HEK293 (cell line): ENCODE measurements at regions not wholly inside any gene's neighbourhood (a gene's known extent, or its start where the extent isn't known, plus 50 kb on each side); places are given as distances from the start of the nearest gene placed in this dataset.
"Not testable (repeated sequence)": the region's sequence is repeated elsewhere in the genome, so short reads cannot be mapped to it uniquely, and the experiment has no call there.

Experiments used
- CTCF ChIA-PET: fragments of 350-600 bp; formaldehyde crosslinking; extraction: SDS; loops from one replicate; lab custom pipeline; 2021; ENCODE audit warnings: antibody characterized with exemption; lab: Yijun Ruan, JAX
- POLR2A ChIA-PET: fragments of 300-600 bp; formaldehyde crosslinking; extraction: SDS; loops from one replicate; lab custom pipeline; 2020; ENCODE audit warnings: antibody characterized with exemption, inconsistent platforms; lab: Yijun Ruan, JAX
- H3K27ac ChIP-seq: fragments of 200-500 bp; sonication (Bioruptor generic); 2 replicates; pipeline ENCODE4 v1.5.1; 2014; ENCODE audit warnings: low read depth, low read length, control low read depth, inconsistent platforms; ENCODE audit errors: extremely low read depth
- H3K36me3 ChIP-seq, 2 experiments: fragments of 200-500 bp in 1 of 2; sonication (Bioruptor generic) in 1 of 2; 1 replicate in 1 of 2; 2 replicates in 1 of 2; pipeline ENCODE4 v1.5.1; 2014 to 2017; ENCODE audit warnings: inconsistent platforms in 2 of 2, low read length in 2 of 2; ENCODE audit not compliant: control insufficient read depth in 2 of 2, insufficient read depth in 1 of 2
- H3K4me1 ChIP-seq: fragments of 200-500 bp; sonication (Bioruptor generic); 2 replicates; pipeline ENCODE4 v1.5.1; 2014; ENCODE audit warnings: mild to moderate bottlenecking, low read length, inconsistent platforms; ENCODE audit not compliant: control insufficient read depth, insufficient read depth
- H3K4me3 ChIP-seq: 2 replicates; pipeline ENCODE4 v1.5.1; 2011; ENCODE audit warnings: low read depth, mild to moderate bottlenecking, control low read depth, low read length, moderate library complexity
- H3K9me3 ChIP-seq: fragments of 200-500 bp; sonication (Bioruptor generic); 2 replicates; pipeline ENCODE4 v1.5.1; 2014; ENCODE audit warnings: low read depth, low read length, inconsistent platforms; ENCODE audit not compliant: control insufficient read depth, insufficient read depth
- OSR2 ChIP-seq: fragments of 450-650 bp; formaldehyde crosslinking; IDR thresholded peaks from 2 replicates; pipeline ENCODE4 v1.5.1; 2016; ENCODE audit warnings: missing biosample characterization, missing genetic modification characterization
- PRDM1 ChIP-seq: fragments of 450-650 bp; formaldehyde crosslinking; IDR thresholded peaks from 2 replicates; pipeline ENCODE4; 2016; ENCODE audit warnings: missing biosample characterization, missing genetic modification characterization
- SCRT2 ChIP-seq: fragments of 450-650 bp; formaldehyde crosslinking; IDR thresholded peaks from 2 replicates; pipeline ENCODE4 v1.5.1; 2016; ENCODE audit warnings: missing biosample characterization, missing genetic modification characterization
- SP3 ChIP-seq: fragments of 450-650 bp; formaldehyde crosslinking; IDR thresholded peaks from 2 replicates; pipeline ENCODE4 v1.5.1; 2016; ENCODE audit warnings: missing biosample characterization, missing genetic modification characterization
- ZEB2 ChIP-seq: fragments of 450-650 bp; formaldehyde crosslinking; IDR thresholded peaks from 2 replicates; pipeline ENCODE4 v1.5.1; 2016; ENCODE audit warnings: missing biosample characterization, missing genetic modification characterization
- ZNF24 ChIP-seq: fragments of 450-650 bp; formaldehyde crosslinking; IDR thresholded peaks from 2 replicates; pipeline ENCODE4 v1.5.1; 2016; ENCODE audit warnings: missing biosample characterization, missing genetic modification characterization
- ZNF248 ChIP-seq: fragments of 450-650 bp; formaldehyde crosslinking; IDR thresholded peaks from 2 replicates; pipeline ENCODE4 v1.5.1; 2017; ENCODE audit warnings: missing biosample characterization, missing genetic modification characterization
- ZNF324 ChIP-seq: fragments of 450-650 bp; formaldehyde crosslinking; IDR thresholded peaks from 2 replicates; pipeline ENCODE4 v1.5.1; 2016; ENCODE audit warnings: missing biosample characterization, missing genetic modification characterization
- ZNF366 ChIP-seq: fragments of 450-650 bp; formaldehyde crosslinking; conservative IDR thresholded peaks from 2 replicates; pipeline ENCODE4 v1.5.1; 2016; ENCODE audit warnings: missing biosample characterization, missing genetic modification characterization
- ZNF394 ChIP-seq: fragments of 450-650 bp; formaldehyde crosslinking; IDR thresholded peaks from 2 replicates; pipeline ENCODE4 v1.5.1; 2016; ENCODE audit warnings: missing biosample characterization, missing genetic modification characterization, mild to moderate bottlenecking, moderate library complexity, borderline replicate concordance
- ZNF629 ChIP-seq: fragments of 450-650 bp; formaldehyde crosslinking; IDR thresholded peaks from 2 replicates; pipeline ENCODE4 v1.5.1; 2017; ENCODE audit warnings: missing biosample characterization, missing genetic modification characterization
- ZNF670 ChIP-seq: fragments of 450-650 bp; formaldehyde crosslinking; IDR thresholded peaks from 2 replicates; pipeline ENCODE4 v1.5.1; 2016; ENCODE audit warnings: missing biosample characterization, missing genetic modification characterization, low read depth
- TF ChIP-seq, protein P1 (sequence below): fragments of 450-650 bp; formaldehyde crosslinking; IDR thresholded peaks from 2 replicates; pipeline ENCODE4 v1.5.1; 2016; ENCODE audit warnings: missing biosample characterization, missing genetic modification characterization
- TF ChIP-seq, protein P2 (sequence below): fragments of 450-650 bp; formaldehyde crosslinking; IDR thresholded peaks from 2 replicates; pipeline ENCODE4 v1.5.1; 2016; ENCODE audit warnings: missing biosample characterization, missing genetic modification characterization, low read depth
- TF ChIP-seq, protein P3 (sequence below): fragments of 450-650 bp; formaldehyde crosslinking; IDR thresholded peaks from 2 replicates; pipeline ENCODE4 v1.5.1; 2016; ENCODE audit warnings: missing biosample characterization, missing genetic modification characterization
- TF ChIP-seq, protein P4 (sequence below): fragments of 450-650 bp; formaldehyde crosslinking; IDR thresholded peaks from 2 replicates; pipeline ENCODE4 v1.5.1; 2016; ENCODE audit warnings: missing biosample characterization, missing genetic modification characterization
- TF ChIP-seq, protein P5 (sequence below): fragments of 450-650 bp; formaldehyde crosslinking; IDR thresholded peaks from 2 replicates; pipeline ENCODE4 v1.5.1; 2016; ENCODE audit warnings: missing biosample characterization, missing genetic modification characterization
- TF ChIP-seq, protein P6 (sequence below): fragments of 450-650 bp; formaldehyde crosslinking; IDR thresholded peaks from 2 replicates; pipeline ENCODE4 v1.5.1; 2016; ENCODE audit warnings: missing biosample characterization, missing genetic modification characterization

DNA sequence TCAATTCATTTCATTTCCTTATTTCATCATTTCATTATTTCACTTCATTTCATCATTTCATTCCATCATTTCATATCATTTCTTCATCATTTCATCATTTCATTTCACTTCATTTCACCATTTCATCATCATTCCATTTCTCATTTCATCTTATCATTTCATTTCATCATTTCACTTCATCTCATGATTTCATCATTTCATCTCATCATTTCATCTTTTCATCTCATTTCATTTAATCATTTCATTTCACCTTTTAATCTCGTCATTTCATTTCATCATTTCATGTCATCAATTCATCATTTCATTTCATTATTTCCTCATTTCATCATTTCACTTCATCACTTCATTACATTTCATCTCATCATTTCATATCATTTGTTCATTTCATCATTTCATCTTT lies 177.4 kb downstream of the ZNF92 start:
- TF ChIP-seq, protein P1, sequence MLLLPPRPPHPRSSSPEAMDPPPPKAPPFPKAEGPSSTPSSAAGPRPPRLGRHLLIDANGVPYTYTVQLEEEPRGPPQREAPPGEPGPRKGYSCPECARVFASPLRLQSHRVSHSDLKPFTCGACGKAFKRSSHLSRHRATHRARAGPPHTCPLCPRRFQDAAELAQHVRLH = peak; percentile 74
- TF ChIP-seq ZEB2 (0 out of 2 replicates have a peak, but pooled peaks have one; percentile 34), ZNF248 (0 out of 2 replicates have a peak, but pooled peaks have one; percentile 16), ZNF324 (tag by site-specific recombination) (peak; percentile 83; the same call in 1 of the 2 replicates), ZNF24 (peak; percentile 96), ZNF366 (tag by site-specific recombination) (peak; percentile 95), PRDM1 (tag by site-specific recombination) (peak; percentile 88), ZNF670 (tag by site-specific recombination) (0 out of 2 replicates have a peak, but pooled peaks have one; percentile 58)
- TF ChIP-seq, protein P2, sequence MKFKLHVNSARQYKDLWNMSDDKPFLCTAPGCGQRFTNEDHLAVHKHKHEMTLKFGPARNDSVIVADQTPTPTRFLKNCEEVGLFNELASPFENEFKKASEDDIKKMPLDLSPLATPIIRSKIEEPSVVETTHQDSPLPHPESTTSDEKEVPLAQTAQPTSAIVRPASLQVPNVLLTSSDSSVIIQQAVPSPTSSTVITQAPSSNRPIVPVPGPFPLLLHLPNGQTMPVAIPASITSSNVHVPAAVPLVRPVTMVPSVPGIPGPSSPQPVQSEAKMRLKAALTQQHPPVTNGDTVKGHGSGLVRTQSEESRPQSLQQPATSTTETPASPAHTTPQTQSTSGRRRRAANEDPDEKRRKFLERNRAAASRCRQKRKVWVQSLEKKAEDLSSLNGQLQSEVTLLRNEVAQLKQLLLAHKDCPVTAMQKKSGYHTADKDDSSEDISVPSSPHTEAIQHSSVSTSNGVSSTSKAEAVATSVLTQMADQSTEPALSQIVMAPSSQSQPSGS = peak; percentile 88
- TF ChIP-seq, all 188 proteins: peak for 9; not testable (repeated sequence) for 179
- H3K4me1 ChIP-seq, CTCF ChIA-PET, H3K27ac ChIP-seq, POLR2A ChIA-PET, H3K36me3 ChIP-seq, H3K4me3 ChIP-seq, H3K9me3 ChIP-seq: not testable (repeated sequence)

DNA sequence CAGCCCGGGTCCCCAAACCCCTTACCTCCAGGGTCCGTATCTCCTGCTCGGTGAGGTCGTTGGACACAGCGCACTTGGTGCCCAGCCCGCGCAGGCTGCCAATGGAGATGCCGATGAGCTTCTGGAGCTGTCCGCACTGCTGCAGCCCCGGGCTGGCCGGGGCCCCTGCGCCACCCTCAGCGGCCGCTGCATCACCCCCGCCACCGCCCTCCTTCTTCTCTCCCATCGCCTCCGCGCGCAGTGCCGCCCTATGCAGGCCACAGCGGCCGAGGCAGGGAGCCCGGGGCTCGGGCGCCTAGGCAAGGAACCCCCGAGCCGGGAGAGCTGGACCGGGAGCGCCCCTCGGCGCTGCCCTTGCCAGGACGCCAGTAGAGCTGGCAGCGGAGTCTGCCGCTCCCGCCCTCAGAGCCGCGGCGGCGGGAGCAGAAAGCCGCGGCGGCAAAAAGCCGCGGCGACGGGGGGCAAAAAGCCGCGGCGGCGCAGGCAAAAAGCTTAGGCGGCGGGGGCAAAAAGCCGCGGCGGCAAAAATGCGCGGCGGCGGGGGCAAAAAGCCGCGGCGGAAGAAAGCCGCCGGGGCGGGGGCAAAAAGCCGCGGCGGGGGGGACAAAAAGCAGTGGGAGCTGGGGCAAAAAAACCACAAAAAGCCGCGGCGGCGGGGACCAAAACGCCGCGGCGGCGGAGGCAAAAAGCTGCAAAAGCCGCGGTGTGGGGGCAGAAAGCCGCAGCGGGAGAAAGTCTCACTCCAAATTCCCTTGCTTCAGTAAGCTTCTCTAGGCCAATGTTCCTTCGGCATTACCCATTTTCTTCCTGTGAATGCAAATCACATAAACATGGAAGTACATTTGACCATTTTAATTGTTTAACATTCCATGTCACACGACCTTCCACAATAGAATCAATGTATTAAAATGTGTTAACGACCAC lies 181.2 kb downstream of the ZNF92 start:
- CTCF ChIA-PET, H3K27ac ChIP-seq, H3K4me3 ChIP-seq, H3K4me1 ChIP-seq, POLR2A ChIA-PET, H3K9me3 ChIP-seq, H3K36me3 ChIP-seq: not testable (repeated sequence)

DNA sequence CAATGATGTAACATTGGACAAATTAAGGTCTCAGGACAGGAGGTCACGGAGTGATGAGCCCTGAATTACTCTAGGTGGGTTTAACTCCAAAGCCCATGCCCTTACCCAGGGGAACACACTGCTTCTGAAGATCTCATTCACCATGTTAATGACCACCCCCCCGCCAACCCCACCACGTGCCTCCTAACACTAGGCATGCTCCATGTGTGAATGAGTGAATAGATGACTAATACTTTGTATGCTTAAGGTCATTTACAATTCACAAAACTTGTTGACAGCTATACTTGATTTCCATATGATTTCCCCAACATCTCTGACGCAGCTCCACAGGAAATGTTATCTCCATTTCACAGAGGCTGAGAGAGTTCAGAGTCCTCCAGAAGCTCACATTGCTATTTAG lies 184.9 kb downstream of the ZNF92 start:
- H3K27ac ChIP-seq, H3K36me3 ChIP-seq, H3K4me3 ChIP-seq, POLR2A ChIA-PET, H3K9me3 ChIP-seq, H3K4me1 ChIP-seq, CTCF ChIA-PET: not testable (repeated sequence)
- TF ChIP-seq, protein P3, sequence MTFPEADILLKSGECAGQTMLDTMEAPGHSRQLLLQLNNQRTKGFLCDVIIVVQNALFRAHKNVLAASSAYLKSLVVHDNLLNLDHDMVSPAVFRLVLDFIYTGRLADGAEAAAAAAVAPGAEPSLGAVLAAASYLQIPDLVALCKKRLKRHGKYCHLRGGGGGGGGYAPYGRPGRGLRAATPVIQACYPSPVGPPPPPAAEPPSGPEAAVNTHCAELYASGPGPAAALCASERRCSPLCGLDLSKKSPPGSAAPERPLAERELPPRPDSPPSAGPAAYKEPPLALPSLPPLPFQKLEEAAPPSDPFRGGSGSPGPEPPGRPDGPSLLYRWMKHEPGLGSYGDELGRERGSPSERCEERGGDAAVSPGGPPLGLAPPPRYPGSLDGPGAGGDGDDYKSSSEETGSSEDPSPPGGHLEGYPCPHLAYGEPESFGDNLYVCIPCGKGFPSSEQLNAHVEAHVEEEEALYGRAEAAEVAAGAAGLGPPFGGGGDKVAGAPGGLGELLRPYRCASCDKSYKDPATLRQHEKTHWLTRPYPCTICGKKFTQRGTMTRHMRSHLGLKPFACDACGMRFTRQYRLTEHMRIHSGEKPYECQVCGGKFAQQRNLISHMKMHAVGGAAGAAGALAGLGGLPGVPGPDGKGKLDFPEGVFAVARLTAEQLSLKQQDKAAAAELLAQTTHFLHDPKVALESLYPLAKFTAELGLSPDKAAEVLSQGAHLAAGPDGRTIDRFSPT = 0 out of 2 replicates have a peak, but pooled peaks have one; percentile 65
- TF ChIP-seq SCRT2 (tag by site-specific recombination) = 0 out of 2 replicates have a peak, but pooled peaks have one; percentile 41
- peak; percentile 88 for TF ChIP-seq ZNF629 (tag by site-specific recombination)
- TF ChIP-seq ZNF24 = peak; percentile 57; the same call in 1 of the 2 replicates
- TF ChIP-seq ZNF366 (tag by site-specific recombination) = peak; percentile 39; the same call in 1 of the 2 replicates
- TF ChIP-seq, protein P4, sequence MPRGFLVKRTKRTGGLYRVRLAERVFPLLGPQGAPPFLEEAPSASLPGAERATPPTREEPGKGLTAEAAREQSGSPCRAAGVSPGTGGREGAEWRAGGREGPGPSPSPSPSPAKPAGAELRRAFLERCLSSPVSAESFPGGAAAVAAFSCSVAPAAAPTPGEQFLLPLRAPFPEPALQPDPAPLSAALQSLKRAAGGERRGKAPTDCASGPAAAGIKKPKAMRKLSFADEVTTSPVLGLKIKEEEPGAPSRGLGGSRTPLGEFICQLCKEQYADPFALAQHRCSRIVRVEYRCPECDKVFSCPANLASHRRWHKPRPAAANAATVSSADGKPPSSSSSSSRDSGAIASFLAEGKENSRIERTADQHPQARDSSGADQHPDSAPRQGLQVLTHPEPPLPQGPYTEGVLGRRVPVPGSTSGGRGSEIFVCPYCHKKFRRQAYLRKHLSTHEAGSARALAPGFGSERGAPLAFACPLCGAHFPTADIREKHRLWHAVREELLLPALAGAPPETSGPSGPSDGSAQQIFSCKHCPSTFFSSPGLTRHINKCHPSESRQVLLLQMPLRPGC = peak; percentile 45; the same call in 1 of the 2 replicates
- TF ChIP-seq, protein P5, sequence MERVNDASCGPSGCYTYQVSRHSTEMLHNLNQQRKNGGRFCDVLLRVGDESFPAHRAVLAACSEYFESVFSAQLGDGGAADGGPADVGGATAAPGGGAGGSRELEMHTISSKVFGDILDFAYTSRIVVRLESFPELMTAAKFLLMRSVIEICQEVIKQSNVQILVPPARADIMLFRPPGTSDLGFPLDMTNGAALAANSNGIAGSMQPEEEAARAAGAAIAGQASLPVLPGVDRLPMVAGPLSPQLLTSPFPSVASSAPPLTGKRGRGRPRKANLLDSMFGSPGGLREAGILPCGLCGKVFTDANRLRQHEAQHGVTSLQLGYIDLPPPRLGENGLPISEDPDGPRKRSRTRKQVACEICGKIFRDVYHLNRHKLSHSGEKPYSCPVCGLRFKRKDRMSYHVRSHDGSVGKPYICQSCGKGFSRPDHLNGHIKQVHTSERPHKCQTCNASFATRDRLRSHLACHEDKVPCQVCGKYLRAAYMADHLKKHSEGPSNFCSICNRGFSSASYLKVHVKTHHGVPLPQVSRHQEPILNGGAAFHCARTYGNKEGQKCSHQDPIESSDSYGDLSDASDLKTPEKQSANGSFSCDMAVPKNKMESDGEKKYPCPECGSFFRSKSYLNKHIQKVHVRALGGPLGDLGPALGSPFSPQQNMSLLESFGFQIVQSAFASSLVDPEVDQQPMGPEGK (tag by site-specific recombination) = peak; percentile 45; the same call in 1 of the 2 replicates
- TF ChIP-seq OSR2 (tag by site-specific recombination) = peak; percentile 40
- TF ChIP-seq, protein P6, sequence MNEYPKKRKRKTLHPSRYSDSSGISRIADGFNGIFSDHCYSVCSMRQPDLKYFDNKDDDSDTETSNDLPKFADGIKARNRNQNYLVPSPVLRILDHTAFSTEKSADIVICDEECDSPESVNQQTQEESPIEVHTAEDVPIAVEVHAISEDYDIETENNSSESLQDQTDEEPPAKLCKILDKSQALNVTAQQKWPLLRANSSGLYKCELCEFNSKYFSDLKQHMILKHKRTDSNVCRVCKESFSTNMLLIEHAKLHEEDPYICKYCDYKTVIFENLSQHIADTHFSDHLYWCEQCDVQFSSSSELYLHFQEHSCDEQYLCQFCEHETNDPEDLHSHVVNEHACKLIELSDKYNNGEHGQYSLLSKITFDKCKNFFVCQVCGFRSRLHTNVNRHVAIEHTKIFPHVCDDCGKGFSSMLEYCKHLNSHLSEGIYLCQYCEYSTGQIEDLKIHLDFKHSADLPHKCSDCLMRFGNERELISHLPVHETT (tag by site-specific recombination) = peak; percentile 86; the same call in 1 of the 2 replicates
- TF ChIP-seq ZNF394 (tag by site-specific recombination) = peak; percentile 49; the same call in 1 of the 2 replicates
- TF ChIP-seq ZEB2 = 0 out of 2 replicates have a peak, but pooled peaks have one; percentile 49
- 0 out of 2 replicates have a peak, but pooled peaks have one; percentile 18 for TF ChIP-seq SP3 (tag by site-specific recombination)
